ENCODE measurements at regions not wholly inside any gene's neighbourhood (a gene's known extent, or its start where the extent isn't known, plus 50 kb on each side); places are given as distances from the start of the nearest gene placed in this dataset.

GRCh38 chr20:22384978-22385377 is 199.4 kb downstream of the FOXA2 start:
- H3K27me3 ChIP-seq = no peaks in the 10 kb centered on the region
- H3K9me3 ChIP-seq = no peaks in the 10 kb centered on the region
- no peaks in the 10 kb centered on the region for H3K4me1 ChIP-seq (ENCODE audit: control insufficient read depth in 1 of 2, insufficient read depth in 1 of 2, low read depth in 1 of 2, low read length in 1 of 2)
- no peak overlapping the region for H3K4me3 ChIP-seq (ENCODE audit: low read depth in 1 of 2, low read length in 1 of 2)
- TF ChIP-seq CTCF (IDR thresholded peaks at IDR 0.05) = no peak
- no peak overlapping the region for H3K27ac ChIP-seq
- H3K36me3 ChIP-seq = no peaks in the 10 kb centered on the region

GRCh38 chr20:22383156-22383555 is 201.2 kb downstream of the FOXA2 start:
- Histone ChIP-seq H3K36me3 (no peaks in the 10 kb centered on the region), H3K9me3 (no peaks in the 10 kb centered on the region), H3K27ac (no peak overlapping the region), H3K4me3 (ENCODE audit: low read depth in 1 of 2, low read length in 1 of 2) (no peak overlapping the region), H3K4me1 (ENCODE audit: control insufficient read depth in 1 of 2, insufficient read depth in 1 of 2, low read depth in 1 of 2, low read length in 1 of 2) (no peaks in the 10 kb centered on the region), H3K27me3 (no peaks in the 10 kb centered on the region)
- no peak for TF ChIP-seq CTCF (IDR thresholded peaks at IDR 0.05)

- Histone ChIP-seq H3K9me3 (no peaks in the 10 kb centered on the region), H3K4me3 (ENCODE audit: low read depth in 1 of 2, low read length in 1 of 2) (no peak overlapping the region), H3K27me3 (no peaks in the 10 kb centered on the region), H3K27ac (no peak overlapping the region), H3K36me3 (no peaks in the 10 kb centered on the region), H3K4me1 (ENCODE audit: control insufficient read depth in 1 of 2, insufficient read depth in 1 of 2, low read depth in 1 of 2, low read length in 1 of 2) (no peaks in the 10 kb centered on the region)
- TF ChIP-seq CTCF (IDR thresholded peaks at IDR 0.05) = no peak
These were observed 201.6 kb downstream of the FOXA2 start for GRCh38 chr20:22382742-22383141.

GRCh38 chr20:22381812-22382416 is 202.5 kb downstream of the FOXA2 start:
- Histone ChIP-seq H3K9me3 (no peaks in the 10 kb centered on the region), H3K27me3 (no peaks in the 10 kb centered on the region), H3K36me3 (no peaks in the 10 kb centered on the region), H3K27ac (no peak overlapping the region), H3K4me3 (ENCODE audit: low read depth in 1 of 2, low read length in 1 of 2) (no peak overlapping the region), H3K4me1 (ENCODE audit: control insufficient read depth in 1 of 2, insufficient read depth in 1 of 2, low read depth in 1 of 2, low read length in 1 of 2) (no peaks in the 10 kb centered on the region)
- no peak for TF ChIP-seq CTCF (IDR thresholded peaks at IDR 0.05)

GRCh38 chr20:22379472-22379871 is 204.9 kb downstream of the FOXA2 start:
- no peak overlapping the region for H3K27ac ChIP-seq
- H3K4me1 ChIP-seq (ENCODE audit: control insufficient read depth in 1 of 2, insufficient read depth in 1 of 2, low read depth in 1 of 2, low read length in 1 of 2) = no peaks in the 10 kb centered on the region
- no peaks in the 10 kb centered on the region for H3K36me3 ChIP-seq

More at GRCh38 chr20:22379472-22379871, 204.9 kb downstream of the FOXA2 start:
- Histone ChIP-seq H3K4me3 (ENCODE audit: low read depth in 1 of 2, low read length in 1 of 2) (no peak overlapping the region), H3K27me3 (no peaks in the 10 kb centered on the region), H3K9me3 (no peaks in the 10 kb centered on the region)
- TF ChIP-seq CTCF (IDR thresholded peaks at IDR 0.05) = no peak

Data from neutrophil (primary cell).